ENCODE measurements at regions not wholly inside any gene's neighbourhood (a gene's known extent, or its start where the extent isn't known, plus 50 kb on each side); places are given as distances from the start of the nearest gene placed in this dataset.

- H3K27ac ChIP-seq, result no peak overlapping the region
- no peaks in the 10 kb centered on the region for H3K27me3 ChIP-seq
- no peaks in the 10 kb centered on the region for H3K36me3 ChIP-seq
- ATAC-seq, result peak in 1 of 4 donors; percentile 10
- DNase-seq, result no peak
- peaks cover 0 to 17% (median 9%) of the 10 kb centered on the region in 12 donors for H3K4me1 ChIP-seq
- TF ChIP-seq CTCF (IDR thresholded peaks at IDR 0.05) (no peak), POLR2A (IDR thresholded peaks at IDR 0.05) (no peak)
- no peak overlapping the region for H3K4me3 ChIP-seq
- 83 to 87% (median 85%) methylated on average over 22 to 28 of the region's 28 CpGs for WGBS, 4 donors
- intact Hi-C loops (cut with DNase I), result no loop called here
- no peaks in the 10 kb centered on the region for H3K9me3 ChIP-seq
Observed at GRCh38 chr9:134230092-134230941, 66.0 kb upstream of the RNU6ATAC start.

GRCh38 chr9:134230942-134231325, 66.6 kb upstream of the RNU6ATAC start:
- 49 to 70% (median 55%) methylated on average over 10 to 14 of the region's 14 CpGs for WGBS, 4 donors
- Histone ChIP-seq H3K4me1 (peaks cover 0 to 23% (median 12%) of the 10 kb centered on the region in 12 donors), H3K4me3 (no peak overlapping the region), H3K36me3 (no peaks in the 10 kb centered on the region), H3K27ac (peak overlapping the region in 3 of 12 donors; percentile 2 to 63 (median 59)), H3K27me3 (no peaks in the 10 kb centered on the region), H3K9me3 (no peaks in the 10 kb centered on the region)
- TF ChIP-seq POLR2A (IDR thresholded peaks at IDR 0.05) (no peak), CTCF (IDR thresholded peaks at IDR 0.05) (no peak)
- intact Hi-C loops (cut with DNase I), result no loop called here
- DNase-seq (no peak), ATAC-seq (no peak)

GRCh38 chr9:134231330-134231745, 67.0 kb upstream of the RNU6ATAC start:
- no peaks in the 10 kb centered on the region for H3K27me3 ChIP-seq
- H3K4me3 ChIP-seq, result no peak overlapping the region
- intact Hi-C loops (cut with DNase I), result no loop called here
- no peak for ATAC-seq
- DNase-seq, result no peak
- peak overlapping the region in 3 of 12 donors; percentile 2 to 63 (median 59) for H3K27ac ChIP-seq
- no peaks in the 10 kb centered on the region for H3K36me3 ChIP-seq
- TF ChIP-seq POLR2A (IDR thresholded peaks at IDR 0.05) (no peak), CTCF (IDR thresholded peaks at IDR 0.05) (no peak)
- WGBS, 4 donors, result 22 to 51% (median 34%) methylated on average over 7 to 12 of the region's 12 CpGs
- peaks cover 0 to 27% (median 14%) of the 10 kb centered on the region in 12 donors for H3K4me1 ChIP-seq
- no peaks in the 10 kb centered on the region for H3K9me3 ChIP-seq

GRCh38 chr9:134231767-134232166, 67.4 kb upstream of the RNU6ATAC start:
- no peak for DNase-seq
- no peaks in the 10 kb centered on the region for H3K36me3 ChIP-seq
- H3K4me3 ChIP-seq, result no peak overlapping the region
- no peaks in the 10 kb centered on the region for H3K9me3 ChIP-seq
- intact Hi-C loops (cut with DNase I), result no loop called here
- WGBS, 4 donors, result 84 to 95% (median 91%) methylated on average over 6 to 8 of the region's 8 CpGs
- TF ChIP-seq POLR2A (IDR thresholded peaks at IDR 0.05) (no peak), CTCF (IDR thresholded peaks at IDR 0.05) (no peak)
- H3K27me3 ChIP-seq, result peaks cover 0 to 3% (median 0%) of the 10 kb centered on the region in 9 donors
- no peak for ATAC-seq
- peaks cover 0 to 31% (median 14%) of the 10 kb centered on the region in 12 donors for H3K4me1 ChIP-seq
- peak overlapping the region in 3 of 12 donors; percentile 2 to 63 (median 59) for H3K27ac ChIP-seq

Measured in heart left ventricle (tissue), 16 donors.